OCI-LY3 (cell line): ENCODE measurements at regions not wholly inside any gene's neighbourhood (a gene's known extent, or its start where the extent isn't known, plus 50 kb on each side); places are given as distances from the start of the nearest gene placed in this dataset.

Experiments used
- H2AFZ ChIP-seq: fragments of 200-600, 300-600 bp; shearing (Covaris generic); 2 replicates; pipeline ENCODE4 v1.6.0; 2014; ENCODE audit warnings: antibody characterized with exemption, low read depth, low read length
- H3K27ac ChIP-seq: fragments of 200-600, 300-600 bp; sonication (generic); 2 replicates; pipeline ENCODE4 v1.5.1; 2014; ENCODE audit warnings: mild to moderate bottlenecking, low read length, moderate library complexity, mixed read lengths
- H3K27me3 ChIP-seq: fragments of 200-600, 300-600 bp; sonication (generic); 2 replicates; pipeline ENCODE4 v1.6.1; 2014; ENCODE audit warnings: low read depth, low read length, mixed read lengths
- H3K36me3 ChIP-seq: fragments of 200-600, 300-600 bp; sonication (generic); replicated peaks from 2 replicates; pipeline ENCODE3; 2014; ENCODE audit warnings: low read depth, low read length, mixed read lengths
- H3K4me1 ChIP-seq: fragments of 300-600, 200-600 bp; sonication (generic); 2 replicates; pipeline ENCODE4 v1.6.1; 2014; ENCODE audit warnings: low read length, mixed read lengths
- H3K4me2 ChIP-seq: fragments of 200-600, 300-600 bp; sonication (generic); 2 replicates; pipeline ENCODE4 v1.6.1; 2014; ENCODE audit warnings: low read length, mixed read lengths
- H3K4me3 ChIP-seq: fragments of 300-600, 200-600 bp; sonication (generic); 2 replicates; pipeline ENCODE4 v1.5.1; 2014; ENCODE audit warnings: antibody characterized with exemption, mild to moderate bottlenecking, low read length, moderate library complexity
- H3K79me2 ChIP-seq: fragments of 300-600, 200-600 bp; shearing (Covaris generic); 2 replicates; pipeline ENCODE4 v1.6.1; 2014; ENCODE audit warnings: mild to moderate bottlenecking, low read length, mixed read lengths
- H3K9ac ChIP-seq: fragments of 300-600, 200-600 bp; shearing (Covaris generic); 2 replicates; pipeline ENCODE4 v1.6.0; 2014; ENCODE audit warnings: mild to moderate bottlenecking, low read length, moderate library complexity
- H3K9me3 ChIP-seq: fragments of 200-600, 300-600 bp; shearing (Covaris generic); 2 replicates; pipeline ENCODE4 v1.6.1; 2014; ENCODE audit warnings: low read length, mixed read lengths; ENCODE audit not compliant: insufficient read depth
- H4K20me1 ChIP-seq: fragments of 200-600, 300-600 bp; sonication (generic); 2 replicates; pipeline ENCODE4 v1.6.1; 2016; ENCODE audit warnings: low read length, mixed read lengths; ENCODE audit not compliant: insufficient read depth
- CTCF ChIP-seq: fragments of 200-600, 300-600 bp; sonication (generic); IDR thresholded peaks from 2 replicates; pipeline ENCODE4 v1.5.1; 2014; ENCODE audit warnings: antibody characterized with exemption, low read length, low read depth
- EZH2phosphoT487 ChIP-seq: fragments of 200-600 bp; shearing (Covaris generic); IDR thresholded peaks from 2 replicates; pipeline ENCODE4 v1.6.1; 2018; ENCODE audit warnings: antibody characterized with exemption, mixed run types, low read depth

- TF ChIP-seq EZH2phosphoT487, result no peak
- TF ChIP-seq CTCF, result no peak
- Histone ChIP-seq H3K4me1 (peaks cover 10% of the 10 kb centered on the region), H3K9ac (no peak overlapping the region), H3K4me3 (no peak overlapping the region), H3K4me2 (no peak overlapping the region), H3K9me3 (no peaks in the 10 kb centered on the region), H4K20me1 (no peaks in the 10 kb centered on the region), H3K27me3 (no peaks in the 10 kb centered on the region), H2AFZ (no peak overlapping the region), H3K27ac (no peak overlapping the region), H3K36me3 (no peaks in the 10 kb centered on the region), H3K79me2 (no peaks in the 10 kb centered on the region)
Measured at GRCh38 chr6:167770291-167770955, 56.3 kb upstream of the AFDN start.

GRCh38 chr6:167774881-167775280, 51.8 kb upstream of the AFDN start:
- H3K9ac ChIP-seq, result no peak overlapping the region
- H3K4me2 ChIP-seq, result no peak overlapping the region
- no peak overlapping the region for H3K27ac ChIP-seq
- no peak overlapping the region for H2AFZ ChIP-seq
- no peaks in the 10 kb centered on the region for H3K36me3 ChIP-seq
- no peaks in the 10 kb centered on the region for H3K9me3 ChIP-seq
- H3K27me3 ChIP-seq, result no peaks in the 10 kb centered on the region
- H4K20me1 ChIP-seq, result no peaks in the 10 kb centered on the region
- H3K79me2 ChIP-seq, result no peaks in the 10 kb centered on the region
- H3K4me1 ChIP-seq, result peaks cover 12% of the 10 kb centered on the region
- H3K4me3 ChIP-seq, result no peak overlapping the region
- no peak for TF ChIP-seq EZH2phosphoT487

- H3K36me3 ChIP-seq, result no peaks in the 10 kb centered on the region
- H4K20me1 ChIP-seq, result no peaks in the 10 kb centered on the region
- H2AFZ ChIP-seq, result no peak overlapping the region
- H3K9ac ChIP-seq, result no peak overlapping the region
- H3K4me3 ChIP-seq, result no peak overlapping the region
- H3K4me2 ChIP-seq, result no peak overlapping the region
- no peaks in the 10 kb centered on the region for H3K9me3 ChIP-seq
- H3K27ac ChIP-seq, result no peak overlapping the region
- no peaks in the 10 kb centered on the region for H3K27me3 ChIP-seq
- peaks cover 12% of the 10 kb centered on the region for H3K4me1 ChIP-seq
- TF ChIP-seq CTCF (no peak), EZH2phosphoT487 (no peak)
- no peaks in the 10 kb centered on the region for H3K79me2 ChIP-seq
Measured at GRCh38 chr6:167776906-167777627, 49.6 kb upstream of the AFDN start.
